H1 (cell line): ENCODE measurements at regions not wholly inside any gene's neighbourhood (a gene's known extent, or its start where the extent isn't known, plus 50 kb on each side); places are given as distances from the start of the nearest gene placed in this dataset.

Source experiments
- CTCF ChIA-PET: fragments of 300-600 bp; sonication (Branson Sonifier 250); formaldehyde crosslinking; loops from one replicate; lab custom pipeline; 2021; ENCODE audit not compliant: partially characterized antibody; lab: Charles Lee
- POLR2A ChIA-PET: fragments of 300-600 bp; sonication (Branson Sonifier 250); formaldehyde crosslinking; loops from one replicate; lab custom pipeline; 2021; ENCODE audit warnings: inconsistent platforms; ENCODE audit not compliant: partially characterized antibody; lab: Charles Lee
- DNase-seq, 2 experiments: peaks; one replicate each; pipeline versions ENCODE4 v3.0.0 to v3.0.0-alpha.2; 2010 to 2022; ENCODE audit warnings: low spot score in 2 of 2, low read depth in 1 of 2, mixed read lengths in 1 of 2
- FAIRE-seq: peaks from 2 replicates; lab custom pipeline; 2011; peaks lifted over from hg19 to GRCh38; lab: Jason Lieb, UNC
- H2AFZ ChIP-seq: 2 replicates; pipeline ENCODE4 v1.8.1; 2012; ENCODE audit warnings: low read length, inconsistent platforms
- H2AK5ac ChIP-seq: 2 replicates; pipeline ENCODE4 v1.6.1; 2013; ENCODE audit warnings: low read depth, low read length
- H2BK120ac ChIP-seq: replicated peaks from 2 replicates; pipeline ENCODE3; 2013; ENCODE audit warnings: low read depth, low read length, inconsistent platforms
- H2BK12ac ChIP-seq: 2 replicates; pipeline ENCODE4 v1.6.1; 2013; ENCODE audit warnings: low read depth, low read length
- H2BK15ac ChIP-seq: 2 replicates; pipeline ENCODE4 v1.6.1; 2013; ENCODE audit warnings: low read length
- H2BK20ac ChIP-seq: 2 replicates; pipeline ENCODE4 v1.6.1; 2013; ENCODE audit warnings: low read length
- H2BK5ac ChIP-seq: 2 replicates; pipeline ENCODE4 v1.6.1; 2013; ENCODE audit warnings: low read depth, low read length
- H3K14ac ChIP-seq: 2 replicates; pipeline ENCODE4 v1.6.1; 2013; ENCODE audit warnings: inconsistent platforms; ENCODE audit not compliant: insufficient read length
- H3K18ac ChIP-seq: 2 replicates; pipeline ENCODE4 v1.6.1; 2013; ENCODE audit warnings: low read length; ENCODE audit errors: extremely low read depth
- H3K23ac ChIP-seq: 2 replicates; pipeline ENCODE4 v1.6.1; 2013; ENCODE audit warnings: inconsistent platforms; ENCODE audit not compliant: insufficient read length
- H3K23me2 ChIP-seq: 2 replicates; pipeline ENCODE4 v1.6.1; 2013; ENCODE audit warnings: low read depth, low read length
- H3K27ac ChIP-seq: 2 replicates; pipeline ENCODE4 v1.6.1; 2011; ENCODE audit warnings: low read depth, low read length, inconsistent platforms
- H3K27me3 ChIP-seq, 4 experiments: replicated peaks in 1 of 4; 1 replicate in 1 of 4; 2 replicates in 3 of 4; pipeline versions ENCODE4 v1.6.1 to v1.8.1; 2011 to 2013; ENCODE audit warnings: low read length in 3 of 4, mild to moderate bottlenecking in 3 of 4, inconsistent platforms in 2 of 4, mixed read lengths in 2 of 4, moderate library complexity in 1 of 4; ENCODE audit not compliant: control insufficient read depth in 3 of 4, insufficient read depth in 3 of 4; ENCODE audit errors: extremely low read depth in 1 of 4
- H3K36me3 ChIP-seq, 4 experiments: 2 replicates each; pipeline versions ENCODE4 v1.6.1 to v1.8.1; 2011 to 2013; ENCODE audit warnings: mild to moderate bottlenecking in 4 of 4, low read length in 3 of 4, moderate library complexity in 2 of 4, control low read depth in 1 of 4, inconsistent platforms in 1 of 4; ENCODE audit not compliant: insufficient read depth in 4 of 4, control insufficient read depth in 2 of 4
- H3K4ac ChIP-seq: replicated peaks from 2 replicates; pipeline ENCODE3; 2013; ENCODE audit warnings: low read length, low read depth, mixed read lengths, inconsistent platforms; ENCODE audit not compliant: insufficient read length
- H3K4me1 ChIP-seq, 4 experiments: replicated peaks in 1 of 4; 1 replicate in 1 of 4; 2 replicates in 3 of 4; pipeline versions ENCODE4 v1.6.1 to v1.8.1; 2011 to 2013; ENCODE audit warnings: low read length in 3 of 4, inconsistent platforms in 2 of 4, mixed read lengths in 1 of 4; ENCODE audit not compliant: insufficient read depth in 4 of 4, control insufficient read depth in 3 of 4
- H3K4me2 ChIP-seq, 2 experiments: 2 replicates each; pipeline versions ENCODE4 v1.6.1 to v1.8.1; 2011 to 2013; ENCODE audit warnings: low read depth in 2 of 2, low read length in 2 of 2, control low read depth in 1 of 2, inconsistent platforms in 1 of 2, mild to moderate bottlenecking in 1 of 2; ENCODE audit not compliant: insufficient read depth in 1 of 2
- H3K4me3 ChIP-seq, 4 experiments: fragments of 200-600, 300-600 bp in 1 of 4; sonication (generic), shearing (Covaris generic), sonication (Bioruptor Twin) in 1 of 4; 2 replicates each; pipeline versions ENCODE4 v1.5.1 to v1.8.1; 2011 to 2016; ENCODE audit warnings: low read length in 4 of 4, low read depth in 3 of 4, control low read depth in 2 of 4, inconsistent platforms in 2 of 4, mild to moderate bottlenecking in 2 of 4, mixed read lengths in 1 of 4, moderate library complexity in 1 of 4; ENCODE audit not compliant: insufficient read depth in 2 of 4; ENCODE audit errors: extremely low read depth in 1 of 4
- H3K56ac ChIP-seq: replicated peaks from 2 replicates; pipeline ENCODE3; 2013; ENCODE audit warnings: low read depth, mild to moderate bottlenecking, mixed read lengths, low read length, inconsistent platforms; ENCODE audit not compliant: insufficient read length
- H3K79me1 ChIP-seq: 2 replicates; pipeline ENCODE4 v1.6.1; 2013; ENCODE audit warnings: low read depth, low read length, control low read depth
- H3K79me2 ChIP-seq, 2 experiments: 2 replicates each; pipeline versions ENCODE4 v1.6.1 to v1.8.1; 2012 to 2013; ENCODE audit warnings: low read length in 2 of 2, mild to moderate bottlenecking in 2 of 2, inconsistent platforms in 1 of 2; ENCODE audit not compliant: insufficient read depth in 2 of 2, control insufficient read depth in 1 of 2
- H3K9ac ChIP-seq, 4 experiments: replicated peaks in 1 of 4; 1 replicate in 1 of 4; 2 replicates in 3 of 4; pipeline versions ENCODE4 v1.6.1 to v1.8.1; 2011 to 2013; ENCODE audit warnings: low read depth in 3 of 4, low read length in 3 of 4, control low read depth in 2 of 4, mild to moderate bottlenecking in 2 of 4, moderate library complexity in 2 of 4, inconsistent platforms in 1 of 4; ENCODE audit errors: extremely low read depth in 1 of 4
- H3K9me3 ChIP-seq, 2 experiments: 2 replicates each; pipeline versions ENCODE4 v1.6.1 to v1.8.1; 2012 to 2013; ENCODE audit warnings: mild to moderate bottlenecking in 2 of 2, moderate library complexity in 2 of 2, control low read depth in 1 of 2, inconsistent platforms in 1 of 2, low read depth in 1 of 2, low read length in 1 of 2, mixed read lengths in 1 of 2; ENCODE audit not compliant: insufficient read depth in 2 of 2
- H4K20me1 ChIP-seq, 2 experiments: replicated peaks in 1 of 2; 2 replicates each; pipeline versions ENCODE3 to v1.8.1; 2011 to 2013; ENCODE audit warnings: inconsistent platforms in 2 of 2, low read length in 2 of 2, mild to moderate bottlenecking in 1 of 2; ENCODE audit not compliant: insufficient read depth in 2 of 2, control insufficient read depth in 1 of 2
- H4K5ac ChIP-seq: 2 replicates; pipeline ENCODE4 v1.6.1; 2013; ENCODE audit warnings: low read length, low read depth, mixed read lengths, inconsistent platforms; ENCODE audit not compliant: insufficient read length
- H4K8ac ChIP-seq: 2 replicates; pipeline ENCODE4 v1.8.0; 2013; ENCODE audit warnings: mild to moderate bottlenecking, moderate library complexity, low read length, inconsistent platforms; ENCODE audit not compliant: insufficient read depth; ENCODE audit errors: extremely low read depth
- H4K91ac ChIP-seq: replicated peaks from 2 replicates; pipeline ENCODE3; 2013; ENCODE audit warnings: low read length, mixed read lengths, inconsistent platforms; ENCODE audit not compliant: insufficient read length
- ATF2 ChIP-seq: IDR thresholded peaks from 2 replicates; pipeline ENCODE4 v1.6.1; 2012; ENCODE audit warnings: low read length, inconsistent platforms
- BCL11A ChIP-seq, 2 experiments: IDR thresholded peaks; one replicate each; pipeline ENCODE4 v1.6.1; 2011; ENCODE audit warnings: low read depth in 2 of 2, low read length in 2 of 2, mild to moderate bottlenecking in 2 of 2
- BRCA1 ChIP-seq: IDR thresholded peaks from 2 replicates; pipeline ENCODE4 v1.6.1; 2012; ENCODE audit warnings: low read depth, low read length, improper control_type of control experiment
- CBX5 ChIP-seq: fragments of 300-800, 300-1000 bp; sonication (generic); IDR thresholded peaks from 2 replicates; pipeline ENCODE4 v1.7.1; 2016; ENCODE audit warnings: antibody characterized with exemption, low read length, low read depth
- EZH2 ChIP-seq: fragments of 200-600 bp; sonication (generic); IDR thresholded peaks from 2 replicates; pipeline ENCODE4 v1.7.1; 2012; ENCODE audit warnings: low read depth, mild to moderate bottlenecking, moderate library complexity, low read length, inconsistent platforms; ENCODE audit not compliant: severe bottlenecking
- GABPA ChIP-seq: IDR thresholded peaks from 2 replicates; pipeline ENCODE4 v1.6.1; 2011; ENCODE audit warnings: mild to moderate bottlenecking, low read length, moderate library complexity, borderline replicate concordance; ENCODE audit not compliant: insufficient read depth
- NANOG ChIP-seq: IDR thresholded peaks from 2 replicates; pipeline ENCODE4 v1.6.1; 2011; ENCODE audit warnings: low read length, low read depth, mild to moderate bottlenecking, inconsistent platforms; ENCODE audit not compliant: insufficient read depth, poor library complexity, severe bottlenecking
- POLR2A ChIP-seq, 2 experiments: IDR thresholded peaks; 1 replicate in 1 of 2; 2 replicates in 1 of 2; pipeline ENCODE4 v1.6.1; 2011; ENCODE audit warnings: low read depth in 2 of 2, low read length in 2 of 2, mild to moderate bottlenecking in 2 of 2; ENCODE audit errors: control extremely low read depth in 1 of 2
- SRF ChIP-seq: IDR thresholded peaks from 2 replicates; pipeline ENCODE4 v1.6.1; 2011; ENCODE audit warnings: mild to moderate bottlenecking, low read depth, low read length, moderate library complexity
- TAF7 ChIP-seq: optimal IDR thresholded peaks from 2 replicates; pipeline ENCODE3; 2011; ENCODE audit warnings: low read depth, mild to moderate bottlenecking, inconsistent platforms, low read length, moderate library complexity, borderline replicate concordance
- TEAD4 ChIP-seq: IDR thresholded peaks from 2 replicates; pipeline ENCODE4 v1.6.1; 2012; ENCODE audit warnings: low read depth, low read length, inconsistent platforms, mixed read lengths
- WGBS, 2 experiments: shearing (Covaris generic) in 1 of 2; methylation state at CpG; one replicate each; pipeline versions ENCODE4 v1.1.6 to v1.1.7; 2013 to 2015; ENCODE audit warnings: low lambda C conversion rate in 2 of 2, mixed read lengths in 2 of 2, inconsistent platforms in 1 of 2, low coverage in 1 of 2, missing lambda C conversion rate in 1 of 2; ENCODE audit not compliant: insufficient replicate concordance in 2 of 2, insufficient coverage in 1 of 2, insufficient read length in 1 of 2; ENCODE audit errors: extremely low coverage in 1 of 2, missing lambda C conversion rate in 1 of 2; 5-methylcytosine and 5-hydroxymethylcytosine counted together
- TF ChIP-seq, protein P1 (sequence below): IDR thresholded peaks from 2 replicates; pipeline ENCODE4 v1.6.1; 2012; ENCODE audit warnings: inconsistent platforms

- Histone ChIP-seq H3K23ac (no peak overlapping the region), H3K4me2 (no peak overlapping the region), H4K5ac (no peak overlapping the region), H3K27me3 (no peaks in the 10 kb centered on the region), H2AFZ (peak overlapping the region; percentile 39; the same call in 1 of the 2 replicates), H3K79me1 (no peaks in the 10 kb centered on the region), H3K56ac (no peak overlapping the region), H2BK5ac (no peak overlapping the region), H3K14ac (no peak overlapping the region), H3K4me1 (peaks cover 0 to 2% (median 0%) of the 10 kb centered on the region in 4 experiments; a peak in 2 of 7 replicates), H3K18ac (no peak overlapping the region), H2BK12ac (0 out of 2 replicates have a peak overlapping the region, but pooled peaks have one; percentile 50), H4K91ac (no peak overlapping the region), H3K79me2 (no peaks in the 10 kb centered on the region), H2BK15ac (no peak overlapping the region), H3K27ac (no peak overlapping the region), H2BK120ac (no peak overlapping the region), H3K4ac (no peak overlapping the region), H3K9ac (no peak overlapping the region), H4K20me1 (no peaks in the 10 kb centered on the region), H3K9me3 (no peaks in the 10 kb centered on the region), H2AK5ac (no peak overlapping the region), H4K8ac (no peak overlapping the region), H2BK20ac (no peak overlapping the region), H3K23me2 (no peaks in the 10 kb centered on the region), H3K4me3 (no peak overlapping the region), H3K36me3 (no peaks in the 10 kb centered on the region)
- CTCF ChIA-PET, result interaction anchor here (1.4 kb wide), 1 partner anchor 10 kb away, joined by 3 read pairs; no protein-coding TSS in a partner anchor
- FAIRE-seq (no peak), DNase-seq (no peak)
- WGBS, 2 experiments, result 87% methylated on average over 6 of the region's 6 CpGs; no CpG with 5 or more reads in 1 of the 2 experiments
- POLR2A ChIA-PET, result no interaction called here
- TF ChIP-seq GABPA (no peak), NANOG (no peak), BCL11A (IDR thresholded peaks at IDR 0.05; ENCODE audit: low read depth in 2 of 2, low read length in 2 of 2) (no peak), ATF2 (no peak), POLR2A (IDR thresholded peaks at IDR 0.05; ENCODE audit: control extremely low read depth in 1 of 2, low read depth in 2 of 2, low read length in 2 of 2) (no peak), CBX5 (no peak), TAF7 (no peak), BRCA1 (no peak), EZH2 (no peak), TEAD4 (no peak), SRF (no peak)
- TF ChIP-seq, protein P1, sequence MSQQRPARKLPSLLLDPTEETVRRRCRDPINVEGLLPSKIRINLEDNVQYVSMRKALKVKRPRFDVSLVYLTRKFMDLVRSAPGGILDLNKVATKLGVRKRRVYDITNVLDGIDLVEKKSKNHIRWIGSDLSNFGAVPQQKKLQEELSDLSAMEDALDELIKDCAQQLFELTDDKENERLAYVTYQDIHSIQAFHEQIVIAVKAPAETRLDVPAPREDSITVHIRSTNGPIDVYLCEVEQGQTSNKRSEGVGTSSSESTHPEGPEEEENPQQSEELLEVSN, result no peak
Observed at GRCh38 chr2:5343785-5344335, 348.3 kb upstream of the SOX11 start.
